Suprapubic skin (tissue), 4 donors: ENCODE measurements at regions not wholly inside any gene's neighbourhood (a gene's known extent, or its start where the extent isn't known, plus 50 kb on each side); places are given as distances from the start of the nearest gene placed in this dataset.

Experiments used
- DNase-seq, 2 donors: peaks; one replicate each; pipeline ENCODE4 v3.0.0-alpha.2; 2019; ENCODE audit warnings: low spot score in 2 of 2
- H3K27ac ChIP-seq: fragments of 200-600 bp; sonication (generic); one replicate; pipeline ENCODE4 v1.5.1; 2019
- H3K27me3 ChIP-seq: fragments of 200-600 bp; sonication (generic); one replicate; pipeline ENCODE4 v1.5.1; 2019
- H3K36me3 ChIP-seq: fragments of 200-600 bp; sonication (generic); one replicate; pipeline ENCODE4 v1.5.1; 2019
- H3K4me1 ChIP-seq: fragments of 200-600 bp; sonication (generic); one replicate; pipeline ENCODE4 v1.5.1; 2019
- H3K4me3 ChIP-seq: fragments of 200-600 bp; sonication (generic); one replicate; pipeline ENCODE4 v1.5.1; 2019; ENCODE audit warnings: mild to moderate bottlenecking
- H3K9me3 ChIP-seq: fragments of 200-600 bp; sonication (generic); one replicate; pipeline ENCODE4 v1.5.1; 2019
- EP300 ChIP-seq: sonication (generic); formaldehyde crosslinking; IDR thresholded peaks from one replicate; pipeline ENCODE4 v1.6.1; 2017; ENCODE audit warnings: antibody characterized with exemption
- POLR2A ChIP-seq, 2 donors: fragments of 450-650 bp; IDR thresholded peaks; one replicate each; pipeline ENCODE4 v1.6.1; 2017; ENCODE audit warnings: antibody characterized with exemption in 2 of 2, mild to moderate bottlenecking in 2 of 2, moderate library complexity in 2 of 2
- POLR2AphosphoS5 ChIP-seq, 3 donors: sonication (generic); formaldehyde crosslinking; IDR thresholded peaks; one replicate each; pipeline ENCODE4 v1.6.1; 2017; ENCODE audit warnings: antibody characterized with exemption in 3 of 3
- WGBS: methylation state at CpG from one replicate; pipeline ENCODE4 v1.1.5; 2018; 5-methylcytosine and 5-hydroxymethylcytosine counted together
- TF ChIP-seq, protein P1 (sequence below), 2 donors: fragments of 200-600 bp in 1 of 2; fragments of 450-650 bp in 1 of 2; sonication (generic) in 1 of 2; IDR thresholded peaks; one replicate each; pipeline ENCODE4 v1.5.1; 2016 to 2019; ENCODE audit warnings: antibody characterized with exemption in 2 of 2, mild to moderate bottlenecking in 1 of 2, moderate library complexity in 1 of 2

GRCh38 chr13:67877031-67877430, 646.9 kb upstream of the PCDH9 start:
- Histone ChIP-seq H3K27ac (no peak overlapping the region), H3K9me3 (no peaks in the 10 kb centered on the region), H3K4me1 (no peaks in the 10 kb centered on the region), H3K36me3 (no peaks in the 10 kb centered on the region), H3K4me3 (no peak overlapping the region), H3K27me3 (no peaks in the 10 kb centered on the region)
- 95% methylated on average over 4 of the region's 5 CpGs for WGBS
- no peak for DNase-seq
- TF ChIP-seq POLR2AphosphoS5 (IDR thresholded peaks at IDR 0.05) (no peak), POLR2A (IDR thresholded peaks at IDR 0.05) (no peak), EP300 (no peak)

GRCh38 chr13:67867206-67867605, 637.1 kb upstream of the PCDH9 start:
- DNase-seq, result no peak
- 94% methylated on average over 2 of the region's 2 CpGs for WGBS
- H3K4me3 ChIP-seq, result no peak overlapping the region
- H3K27me3 ChIP-seq, result no peaks in the 10 kb centered on the region
- no peak for TF ChIP-seq POLR2A (IDR thresholded peaks at IDR 0.05)
- TF ChIP-seq EP300, result no peak
- no peak for TF ChIP-seq POLR2AphosphoS5 (IDR thresholded peaks at IDR 0.05)
- TF ChIP-seq, protein P1, sequence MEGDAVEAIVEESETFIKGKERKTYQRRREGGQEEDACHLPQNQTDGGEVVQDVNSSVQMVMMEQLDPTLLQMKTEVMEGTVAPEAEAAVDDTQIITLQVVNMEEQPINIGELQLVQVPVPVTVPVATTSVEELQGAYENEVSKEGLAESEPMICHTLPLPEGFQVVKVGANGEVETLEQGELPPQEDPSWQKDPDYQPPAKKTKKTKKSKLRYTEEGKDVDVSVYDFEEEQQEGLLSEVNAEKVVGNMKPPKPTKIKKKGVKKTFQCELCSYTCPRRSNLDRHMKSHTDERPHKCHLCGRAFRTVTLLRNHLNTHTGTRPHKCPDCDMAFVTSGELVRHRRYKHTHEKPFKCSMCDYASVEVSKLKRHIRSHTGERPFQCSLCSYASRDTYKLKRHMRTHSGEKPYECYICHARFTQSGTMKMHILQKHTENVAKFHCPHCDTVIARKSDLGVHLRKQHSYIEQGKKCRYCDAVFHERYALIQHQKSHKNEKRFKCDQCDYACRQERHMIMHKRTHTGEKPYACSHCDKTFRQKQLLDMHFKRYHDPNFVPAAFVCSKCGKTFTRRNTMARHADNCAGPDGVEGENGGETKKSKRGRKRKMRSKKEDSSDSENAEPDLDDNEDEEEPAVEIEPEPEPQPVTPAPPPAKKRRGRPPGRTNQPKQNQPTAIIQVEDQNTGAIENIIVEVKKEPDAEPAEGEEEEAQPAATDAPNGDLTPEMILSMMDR (IDR thresholded peaks at IDR 0.05), result no peak
- no peaks in the 10 kb centered on the region for H3K4me1 ChIP-seq
- H3K9me3 ChIP-seq, result no peaks in the 10 kb centered on the region
- no peaks in the 10 kb centered on the region for H3K36me3 ChIP-seq
- no peak overlapping the region for H3K27ac ChIP-seq

DNA sequence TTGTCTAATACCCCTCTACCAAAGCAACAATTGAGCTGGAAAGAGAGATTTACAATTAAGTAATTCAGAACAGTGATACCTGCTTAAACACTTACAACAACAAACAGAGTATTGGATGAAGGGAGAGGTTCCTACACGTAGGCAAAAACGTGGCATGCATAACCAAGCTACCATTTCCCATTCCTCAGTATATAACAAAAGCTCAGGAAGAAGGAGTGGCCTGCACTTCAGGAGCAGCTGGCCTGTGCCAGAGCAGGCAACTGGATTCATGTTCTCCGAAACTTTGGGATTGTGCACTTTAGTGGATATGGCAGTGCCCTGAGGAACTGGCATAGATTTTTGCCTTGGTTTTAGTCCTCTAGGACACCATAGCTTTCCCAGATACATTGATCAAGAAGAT, 630.2 kb upstream of the PCDH9 start:
- peaks cover under 1% of the 10 kb centered on the region for H3K9me3 ChIP-seq
- H3K4me1 ChIP-seq, result no peaks in the 10 kb centered on the region
- no peak overlapping the region for H3K27ac ChIP-seq
- 55% methylated on average over 3 of the region's 3 CpGs for WGBS
- H3K4me3 ChIP-seq, result no peak overlapping the region
- no peaks in the 10 kb centered on the region for H3K36me3 ChIP-seq
- no peak for DNase-seq
- TF ChIP-seq POLR2AphosphoS5 (IDR thresholded peaks at IDR 0.05) (no peak), POLR2A (IDR thresholded peaks at IDR 0.05) (no peak), EP300 (no peak)
- TF ChIP-seq, protein P1 (IDR thresholded peaks at IDR 0.05), result no peak
- no peaks in the 10 kb centered on the region for H3K27me3 ChIP-seq

GRCh38 chr13:67859904-67860303, 629.8 kb upstream of the PCDH9 start:
- Histone ChIP-seq H3K9me3 (peaks cover 2% of the 10 kb centered on the region), H3K27ac (no peak overlapping the region), H3K36me3 (no peaks in the 10 kb centered on the region), H3K27me3 (no peaks in the 10 kb centered on the region), H3K4me1 (no peaks in the 10 kb centered on the region), H3K4me3 (no peak overlapping the region)
- WGBS, result 82% methylated on average over 3 of the region's 3 CpGs
- no peak for DNase-seq
- no peak for TF ChIP-seq EP300

GRCh38 chr13:67857581-67858310, 627.6 kb upstream of the PCDH9 start:
- DNase-seq, result no peak
- no peaks in the 10 kb centered on the region for H3K27me3 ChIP-seq
- WGBS, result 80% methylated on average over 16 of the region's 16 CpGs
- peaks cover 2% of the 10 kb centered on the region for H3K9me3 ChIP-seq
- no peaks in the 10 kb centered on the region for H3K4me1 ChIP-seq
- no peak overlapping the region for H3K27ac ChIP-seq
- no peak for TF ChIP-seq EP300
- TF ChIP-seq POLR2A (IDR thresholded peaks at IDR 0.05), result no peak
- no peak overlapping the region for H3K4me3 ChIP-seq
- no peaks in the 10 kb centered on the region for H3K36me3 ChIP-seq

DNA sequence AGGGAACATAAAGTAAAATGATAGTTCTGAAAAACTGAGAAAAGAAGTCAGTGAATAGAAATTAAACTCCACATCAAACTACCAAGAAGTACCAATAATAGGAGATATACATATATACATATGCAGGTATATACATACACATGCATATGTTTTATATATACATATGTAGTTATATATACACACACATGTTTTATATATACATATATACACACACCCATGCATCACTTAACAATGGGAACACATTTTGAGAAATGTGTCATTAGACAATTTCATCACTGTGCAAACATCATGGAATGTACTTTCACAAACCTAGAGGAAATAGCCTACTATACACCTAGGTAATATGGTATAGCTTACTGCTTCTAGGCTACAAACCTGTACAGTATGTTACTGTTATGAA, 626.8 kb upstream of the PCDH9 start:
- no peak for DNase-seq
- peaks cover 2% of the 10 kb centered on the region for H3K9me3 ChIP-seq

More for the DNA sequence above, 626.8 kb upstream of the PCDH9 start:
- Histone ChIP-seq H3K4me1 (no peaks in the 10 kb centered on the region), H3K4me3 (no peak overlapping the region), H3K27ac (no peak overlapping the region), H3K27me3 (no peaks in the 10 kb centered on the region), H3K36me3 (no peaks in the 10 kb centered on the region)
- TF ChIP-seq, protein P1 (IDR thresholded peaks at IDR 0.05), result no peak
